ENCODE measurements at regions not wholly inside any gene's neighbourhood (a gene's known extent, or its start where the extent isn't known, plus 50 kb on each side); places are given as distances from the start of the nearest gene placed in this dataset.
"Not testable (repeated sequence)": the region's sequence is repeated elsewhere in the genome, so short reads cannot be mapped to it uniquely, and the experiment has no call there.

DNA sequence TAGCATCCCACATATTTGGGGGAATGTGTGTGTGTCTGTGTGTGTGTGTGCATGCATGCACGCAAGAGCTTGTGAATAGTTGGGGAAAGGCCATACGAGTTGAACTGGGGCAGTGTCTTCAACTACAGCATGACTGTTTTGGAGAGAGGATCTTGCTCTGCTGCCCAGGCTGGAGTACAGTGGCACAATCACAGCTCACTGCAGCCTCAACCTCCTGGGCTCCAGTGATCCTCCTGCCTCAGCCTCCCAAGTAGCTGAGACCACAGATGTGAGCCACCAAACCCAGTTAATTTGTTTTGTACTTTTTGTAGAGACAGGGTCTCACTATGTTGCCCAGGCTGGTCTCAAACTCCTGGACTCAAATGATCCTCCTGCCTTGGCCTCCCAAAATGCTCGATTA lies 169.8 kb downstream of the SLC38A4 start:
- TF ChIP-seq, protein P1, sequence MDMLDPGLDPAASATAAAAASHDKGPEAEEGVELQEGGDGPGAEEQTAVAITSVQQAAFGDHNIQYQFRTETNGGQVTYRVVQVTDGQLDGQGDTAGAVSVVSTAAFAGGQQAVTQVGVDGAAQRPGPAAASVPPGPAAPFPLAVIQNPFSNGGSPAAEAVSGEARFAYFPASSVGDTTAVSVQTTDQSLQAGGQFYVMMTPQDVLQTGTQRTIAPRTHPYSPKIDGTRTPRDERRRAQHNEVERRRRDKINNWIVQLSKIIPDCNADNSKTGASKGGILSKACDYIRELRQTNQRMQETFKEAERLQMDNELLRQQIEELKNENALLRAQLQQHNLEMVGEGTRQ (IDR thresholded peaks at IDR 0.05) = not testable (repeated sequence)
- not testable (repeated sequence) for TF ChIP-seq EP300 (IDR thresholded peaks at IDR 0.05); HOXA7 (CRISPR knock-in tag; IDR thresholded peaks at IDR 0.05); CBX2 (IDR thresholded peaks at IDR 0.05; ENCODE audit: borderline replicate concordance, low read depth)

All from A549 (cell line).